ENCODE measurements at regions not wholly inside any gene's neighbourhood (a gene's known extent, or its start where the extent isn't known, plus 50 kb on each side); places are given as distances from the start of the nearest gene placed in this dataset.
A peak's percentile ranks its signal among the peaks of the same experiment; 100 is the strongest.

DNA sequence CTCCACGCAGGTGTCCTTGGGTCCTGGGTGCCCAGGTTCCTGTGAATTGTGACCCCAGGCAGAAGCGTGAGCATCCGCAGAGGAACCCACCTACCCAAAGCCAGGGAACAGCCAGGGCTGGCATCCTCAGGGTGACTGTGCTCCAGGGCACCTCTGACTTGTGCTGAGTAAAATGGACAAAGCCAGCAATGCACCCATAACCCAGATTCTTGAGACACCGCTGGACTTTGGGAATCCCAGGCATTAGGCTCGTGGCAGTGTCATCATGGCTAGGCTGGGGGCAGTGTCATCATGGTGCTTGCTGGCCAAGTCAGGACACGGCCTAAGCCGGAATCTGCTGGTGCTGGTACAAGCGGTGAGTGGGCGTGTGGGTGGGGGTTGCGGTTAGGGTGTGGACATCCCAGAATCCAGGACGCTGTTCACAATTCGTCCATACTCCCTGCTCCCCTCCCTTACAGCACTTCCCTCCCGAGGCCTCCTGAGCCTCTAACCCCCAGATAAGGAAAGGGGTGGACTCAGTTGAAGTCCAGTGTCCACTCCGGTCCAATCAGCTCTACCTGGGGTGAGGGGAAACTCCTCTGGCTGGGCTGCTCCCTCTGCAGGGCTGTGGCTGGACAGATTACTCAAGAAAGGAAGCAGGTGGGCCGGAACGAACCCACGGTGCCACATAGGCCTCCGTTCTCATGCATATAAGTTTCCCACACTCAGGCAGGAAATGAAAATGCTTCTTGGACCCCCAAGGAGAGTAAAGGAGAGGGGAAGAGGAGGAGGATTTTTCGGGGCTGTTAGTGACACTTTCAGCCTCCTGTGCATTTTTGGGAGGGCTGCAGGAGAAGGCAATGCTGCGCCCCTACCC lies 138.9 kb downstream of the SEC14L1 start (continued):
- TF ChIP-seq NFYB (IDR thresholded peaks at IDR 0.05; ENCODE audit: extremely low read depth, insufficient read length) (peak; percentile 69), SMC3 (conservative IDR thresholded peaks at IDR 0.05; ENCODE audit: insufficient read depth, low read depth, low read length) (no peak), ZNF165 (CRISPR knock-in tag; IDR thresholded peaks at IDR 0.05; ENCODE audit: borderline replicate concordance) (no peak), NRF1 (conservative IDR thresholded peaks at IDR 0.05 in 1 of 2, IDR thresholded peaks at IDR 0.05 in 1 of 2) (peak; percentile 35 to 51; a peak in 3 of 4 replicates), RCOR1 (IDR thresholded peaks at IDR 0.05; ENCODE audit: borderline replicate concordance in 1 of 2, low read depth in 2 of 2, low read length in 2 of 2) (peak; percentile 37 to 81; a peak in 2 of 4 replicates), JUNB (CRISPR knock-in tag; conservative IDR thresholded peaks at IDR 0.05) (no peak), CBX1 (IDR thresholded peaks at IDR 0.05; ENCODE audit: low read depth) (0 out of 2 replicates have a peak, but pooled peaks have one; percentile 12), SIN3B (IDR thresholded peaks at IDR 0.05; ENCODE audit: low read depth) (peak; percentile 28; the same call in 1 of the 2 replicates), RHOXF2B (CRISPR knock-in tag; conservative IDR thresholded peaks at IDR 0.05) (no peak), NR2C2 (CRISPR knock-in tag; IDR thresholded peaks at IDR 0.05) (0 out of 2 replicates have a peak, but pooled peaks have one; percentile 58), NR2C2 (tag; IDR thresholded peaks at IDR 0.05) (peak; percentile 80), PHF21A (IDR thresholded peaks at IDR 0.05; ENCODE audit: borderline replicate concordance, low read depth) (no peak), SRSF7 (optimal IDR thresholded peaks at IDR 0.05; ENCODE audit: low read depth, low read length) (no peak)
- TF ChIP-seq, protein P1, sequence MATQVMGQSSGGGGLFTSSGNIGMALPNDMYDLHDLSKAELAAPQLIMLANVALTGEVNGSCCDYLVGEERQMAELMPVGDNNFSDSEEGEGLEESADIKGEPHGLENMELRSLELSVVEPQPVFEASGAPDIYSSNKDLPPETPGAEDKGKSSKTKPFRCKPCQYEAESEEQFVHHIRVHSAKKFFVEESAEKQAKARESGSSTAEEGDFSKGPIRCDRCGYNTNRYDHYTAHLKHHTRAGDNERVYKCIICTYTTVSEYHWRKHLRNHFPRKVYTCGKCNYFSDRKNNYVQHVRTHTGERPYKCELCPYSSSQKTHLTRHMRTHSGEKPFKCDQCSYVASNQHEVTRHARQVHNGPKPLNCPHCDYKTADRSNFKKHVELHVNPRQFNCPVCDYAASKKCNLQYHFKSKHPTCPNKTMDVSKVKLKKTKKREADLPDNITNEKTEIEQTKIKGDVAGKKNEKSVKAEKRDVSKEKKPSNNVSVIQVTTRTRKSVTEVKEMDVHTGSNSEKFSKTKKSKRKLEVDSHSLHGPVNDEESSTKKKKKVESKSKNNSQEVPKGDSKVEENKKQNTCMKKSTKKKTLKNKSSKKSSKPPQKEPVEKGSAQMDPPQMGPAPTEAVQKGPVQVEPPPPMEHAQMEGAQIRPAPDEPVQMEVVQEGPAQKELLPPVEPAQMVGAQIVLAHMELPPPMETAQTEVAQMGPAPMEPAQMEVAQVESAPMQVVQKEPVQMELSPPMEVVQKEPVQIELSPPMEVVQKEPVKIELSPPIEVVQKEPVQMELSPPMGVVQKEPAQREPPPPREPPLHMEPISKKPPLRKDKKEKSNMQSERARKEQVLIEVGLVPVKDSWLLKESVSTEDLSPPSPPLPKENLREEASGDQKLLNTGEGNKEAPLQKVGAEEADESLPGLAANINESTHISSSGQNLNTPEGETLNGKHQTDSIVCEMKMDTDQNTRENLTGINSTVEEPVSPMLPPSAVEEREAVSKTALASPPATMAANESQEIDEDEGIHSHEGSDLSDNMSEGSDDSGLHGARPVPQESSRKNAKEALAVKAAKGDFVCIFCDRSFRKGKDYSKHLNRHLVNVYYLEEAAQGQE (IDR thresholded peaks at IDR 0.05; ENCODE audit: borderline replicate concordance) = peak; percentile 95
- TF ChIP-seq, protein P1 (CRISPR knock-in tag; IDR thresholded peaks at IDR 0.05; ENCODE audit: low read depth) = no peak
- TF ChIP-seq, protein P2, sequence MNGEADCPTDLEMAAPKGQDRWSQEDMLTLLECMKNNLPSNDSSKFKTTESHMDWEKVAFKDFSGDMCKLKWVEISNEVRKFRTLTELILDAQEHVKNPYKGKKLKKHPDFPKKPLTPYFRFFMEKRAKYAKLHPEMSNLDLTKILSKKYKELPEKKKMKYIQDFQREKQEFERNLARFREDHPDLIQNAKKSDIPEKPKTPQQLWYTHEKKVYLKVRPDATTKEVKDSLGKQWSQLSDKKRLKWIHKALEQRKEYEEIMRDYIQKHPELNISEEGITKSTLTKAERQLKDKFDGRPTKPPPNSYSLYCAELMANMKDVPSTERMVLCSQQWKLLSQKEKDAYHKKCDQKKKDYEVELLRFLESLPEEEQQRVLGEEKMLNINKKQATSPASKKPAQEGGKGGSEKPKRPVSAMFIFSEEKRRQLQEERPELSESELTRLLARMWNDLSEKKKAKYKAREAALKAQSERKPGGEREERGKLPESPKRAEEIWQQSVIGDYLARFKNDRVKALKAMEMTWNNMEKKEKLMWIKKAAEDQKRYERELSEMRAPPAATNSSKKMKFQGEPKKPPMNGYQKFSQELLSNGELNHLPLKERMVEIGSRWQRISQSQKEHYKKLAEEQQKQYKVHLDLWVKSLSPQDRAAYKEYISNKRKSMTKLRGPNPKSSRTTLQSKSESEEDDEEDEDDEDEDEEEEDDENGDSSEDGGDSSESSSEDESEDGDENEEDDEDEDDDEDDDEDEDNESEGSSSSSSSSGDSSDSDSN (IDR thresholded peaks at IDR 0.05; ENCODE audit: borderline replicate concordance in 1 of 2, low read depth in 2 of 2, low read length in 2 of 2) = 0 out of 4 replicates have a peak, but pooled peaks of 1 of the 2 experiments have one; percentile 40
